GM18873 (cell line): ENCODE measurements at regions not wholly inside any gene's neighbourhood (a gene's known extent, or its start where the extent isn't known, plus 50 kb on each side); places are given as distances from the start of the nearest gene placed in this dataset.

ENCODE experiments used
- ATAC-seq: cut with Tn5 transposase; IDR thresholded peaks from one replicate; pipeline ENCODE4 v1.9.1; 2021; ENCODE audit warnings: mild to moderate bottlenecking, moderate library complexity, moderate number of reproducible peaks; ENCODE audit not compliant: unreplicated experiment, low FRiP score

- no peak for ATAC-seq
These were observed 184.9 kb upstream of the TSHZ2 start for GRCh38 chr20:52787216-52787615.

GRCh38 chr20:52785679-52786078 is 186.5 kb upstream of the TSHZ2 start:
- no peak for ATAC-seq

GRCh38 chr20:52783769-52784168 is 188.4 kb upstream of the TSHZ2 start:
- ATAC-seq: no peak

GRCh38 chr20:52780462-52780861 is 191.7 kb upstream of the TSHZ2 start:
- ATAC-seq: no peak

- no peak for ATAC-seq
These were observed 193.0 kb upstream of the TSHZ2 start for GRCh38 chr20:52779125-52779524.

- ATAC-seq: no peak
These were observed 195.0 kb upstream of the TSHZ2 start for GRCh38 chr20:52777171-52777570.

- no peak for ATAC-seq
These were observed 196.4 kb upstream of the TSHZ2 start for GRCh38 chr20:52775786-52776185.

GRCh38 chr20:52768694-52769093 is 203.5 kb upstream of the TSHZ2 start:
- no peak for ATAC-seq

- no peak for ATAC-seq
These were observed 205.3 kb upstream of the TSHZ2 start for GRCh38 chr20:52766645-52767435.

- ATAC-seq: no peak
These were observed 208.8 kb upstream of the TSHZ2 start for GRCh38 chr20:52763321-52763853.

GRCh38 chr20:52761867-52762266 is 210.3 kb upstream of the TSHZ2 start:
- no peak for ATAC-seq

- ATAC-seq: no peak
These were observed 211.4 kb upstream of the TSHZ2 start for GRCh38 chr20:52760791-52761190.

GRCh38 chr20:52757411-52757810 is 214.7 kb upstream of the TSHZ2 start:
- ATAC-seq: no peak

GRCh38 chr20:52755744-52756143 is 216.4 kb upstream of the TSHZ2 start:
- no peak for ATAC-seq

- no peak for ATAC-seq
These were observed 217.8 kb upstream of the TSHZ2 start for GRCh38 chr20:52754366-52754765.

GRCh38 chr20:52752023-52752422 is 220.1 kb upstream of the TSHZ2 start:
- ATAC-seq: no peak

GRCh38 chr20:52751571-52751970 is 220.6 kb upstream of the TSHZ2 start:
- ATAC-seq: no peak

- ATAC-seq: no peak
These were observed 222.2 kb upstream of the TSHZ2 start for GRCh38 chr20:52749938-52750337.

GRCh38 chr20:52748990-52749389 is 223.2 kb upstream of the TSHZ2 start:
- no peak for ATAC-seq

- ATAC-seq: no peak
These were observed 223.7 kb upstream of the TSHZ2 start for GRCh38 chr20:52748285-52748932.

GRCh38 chr20:52747845-52748284 is 224.3 kb upstream of the TSHZ2 start:
- no peak for ATAC-seq

- no peak for ATAC-seq
These were observed 225.4 kb upstream of the TSHZ2 start for GRCh38 chr20:52746770-52747169.
